HG02798 (cell line): ENCODE measurements at regions not wholly inside any gene's neighbourhood (a gene's known extent, or its start where the extent isn't known, plus 50 kb on each side); places are given as distances from the start of the nearest gene placed in this dataset.
A peak's percentile ranks its signal among the peaks of the same experiment; 100 is the strongest.
"Not testable (repeated sequence)": the region's sequence is repeated elsewhere in the genome, so short reads cannot be mapped to it uniquely, and the experiment has no call there.

Experiments
- ATAC-seq: cut with Tn5 transposase; IDR thresholded peaks from one replicate; pipeline ENCODE4 v1.9.1; 2021; ENCODE audit warnings: mild to moderate bottlenecking; ENCODE audit not compliant: unreplicated experiment, poor library complexity

- ATAC-seq, result no peak
Measured at GRCh38 chr3:144660186-144660585, 688.6 kb downstream of the DIPK2A start.

DNA sequence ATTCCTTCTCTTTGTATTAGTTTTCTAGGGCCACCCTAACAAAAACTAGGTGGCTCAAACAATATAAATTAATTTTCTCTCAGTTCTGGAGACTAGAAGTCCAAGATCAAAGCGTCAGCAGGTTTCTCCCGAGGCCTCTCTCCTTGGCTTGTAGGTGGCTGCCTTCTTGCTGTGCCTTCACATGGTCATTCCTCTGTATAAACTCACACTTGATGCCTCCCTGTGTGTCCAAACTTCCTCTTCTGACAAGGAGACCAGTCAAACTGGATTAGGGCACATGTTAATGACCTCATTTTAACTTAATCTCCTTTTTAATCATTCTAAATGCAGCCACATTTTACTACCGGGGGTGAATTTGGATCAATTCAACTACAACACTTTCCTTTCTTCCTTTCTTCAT lies 691.1 kb downstream of the DIPK2A start:
- no peak for ATAC-seq

DNA sequence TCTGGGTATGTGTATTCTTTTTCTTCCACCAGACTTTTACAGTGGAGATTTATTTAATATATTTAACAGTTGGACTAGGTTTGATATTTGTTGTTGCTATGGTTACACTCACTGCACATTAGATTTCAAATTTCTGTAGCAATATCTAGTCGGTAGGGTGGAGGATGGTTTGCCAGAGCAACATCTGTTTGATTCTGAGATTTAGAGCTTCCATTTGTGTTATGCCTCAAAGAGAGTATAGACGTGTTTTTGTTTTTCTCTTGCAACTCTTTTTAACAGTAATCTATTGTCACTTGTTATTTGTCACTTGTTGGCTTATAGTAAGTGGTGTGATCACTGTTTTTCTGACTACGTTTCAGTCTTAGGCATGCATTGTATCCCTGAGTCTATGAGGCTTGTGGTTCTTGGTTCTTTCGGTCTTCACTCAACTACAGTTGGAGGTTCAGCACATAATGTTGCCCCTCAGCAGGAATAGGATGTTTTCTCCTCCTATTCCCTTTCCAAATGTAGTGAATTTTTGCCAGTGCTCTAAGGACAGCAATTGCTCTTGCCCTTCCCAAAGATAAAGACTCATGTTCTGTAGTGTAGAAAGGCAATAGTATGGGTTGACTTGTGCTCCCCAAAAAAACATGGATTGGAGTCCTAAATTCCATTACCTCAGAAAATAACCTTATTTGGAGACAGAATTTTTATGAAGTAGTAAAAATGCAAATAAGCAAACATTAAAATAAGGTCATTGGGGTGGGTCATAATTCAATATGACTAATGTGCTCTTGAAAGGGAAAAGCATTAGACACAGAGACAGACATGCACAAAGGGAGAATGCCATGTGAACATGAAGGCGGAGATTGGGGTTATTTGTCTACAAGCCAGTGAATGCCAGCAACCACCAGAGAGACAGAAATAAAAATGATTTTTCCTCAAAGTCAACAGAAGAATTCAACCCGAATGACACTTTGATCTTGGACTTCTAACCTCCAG lies 692.1 kb downstream of the DIPK2A start:
- no peak for ATAC-seq

GRCh38 chr3:144665567-144666053 lies 694.0 kb downstream of the DIPK2A start:
- no peak for ATAC-seq

GRCh38 chr3:144670571-144670970 lies 698.9 kb downstream of the DIPK2A start:
- no peak for ATAC-seq

DNA sequence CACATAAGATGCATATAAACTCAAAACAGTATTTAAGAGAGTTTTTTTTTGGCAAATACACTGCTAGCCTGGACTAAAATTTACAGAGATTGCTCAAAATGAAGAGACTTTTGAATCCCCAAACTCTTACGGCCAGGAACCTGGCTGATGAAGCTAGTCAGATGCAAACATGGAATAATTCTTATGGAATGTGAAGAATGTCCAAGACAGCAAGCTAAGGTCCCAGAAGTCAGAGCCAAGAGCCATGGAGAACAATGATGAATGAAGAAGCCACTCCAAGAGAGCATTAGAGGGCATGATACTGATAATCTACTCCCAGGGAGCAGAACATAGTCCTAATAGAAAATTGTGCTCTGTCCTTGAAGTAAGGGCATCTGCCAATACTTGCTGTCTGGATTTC lies 705.5 kb downstream of the DIPK2A start:
- no peak for ATAC-seq

DNA sequence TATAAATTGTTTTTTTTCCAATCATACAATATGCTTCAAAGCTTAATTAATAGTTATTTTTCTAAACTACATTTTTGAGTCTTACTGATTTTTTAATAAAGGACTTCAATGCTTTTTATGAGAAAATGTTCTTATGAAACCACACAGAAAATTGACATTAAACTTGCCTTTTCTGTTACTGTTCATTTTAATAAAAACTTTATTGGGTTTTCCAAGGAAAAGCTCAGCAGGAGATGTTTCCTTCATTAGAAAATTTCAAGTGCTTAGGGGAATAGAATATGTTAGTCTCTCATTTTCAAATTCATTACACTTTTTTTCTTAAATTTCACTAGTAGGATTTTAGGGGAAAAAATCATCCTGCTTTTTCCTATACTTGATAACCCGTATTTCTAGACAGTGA lies 711.4 kb downstream of the DIPK2A start:
- ATAC-seq, result no peak

DNA sequence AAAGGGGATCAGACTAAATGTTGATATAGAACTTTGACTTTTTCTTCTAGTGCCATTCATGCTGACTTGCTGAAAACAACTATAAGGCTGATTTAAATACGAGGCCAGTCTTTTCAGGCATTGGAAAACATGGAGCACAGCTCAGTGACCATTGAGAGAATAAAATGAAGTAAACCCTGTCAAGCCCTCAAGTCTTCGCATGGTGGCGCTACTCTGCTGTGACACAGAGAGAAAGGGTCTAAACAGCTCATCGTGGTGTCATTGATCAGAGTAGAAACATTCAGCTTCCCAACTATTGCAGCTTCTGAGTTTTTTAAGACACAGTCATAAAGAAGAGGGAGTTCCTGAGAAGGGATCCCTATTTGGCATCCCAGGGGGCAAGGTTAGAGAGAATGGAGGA lies 716.2 kb downstream of the DIPK2A start:
- ATAC-seq, result peak; percentile 39

DNA sequence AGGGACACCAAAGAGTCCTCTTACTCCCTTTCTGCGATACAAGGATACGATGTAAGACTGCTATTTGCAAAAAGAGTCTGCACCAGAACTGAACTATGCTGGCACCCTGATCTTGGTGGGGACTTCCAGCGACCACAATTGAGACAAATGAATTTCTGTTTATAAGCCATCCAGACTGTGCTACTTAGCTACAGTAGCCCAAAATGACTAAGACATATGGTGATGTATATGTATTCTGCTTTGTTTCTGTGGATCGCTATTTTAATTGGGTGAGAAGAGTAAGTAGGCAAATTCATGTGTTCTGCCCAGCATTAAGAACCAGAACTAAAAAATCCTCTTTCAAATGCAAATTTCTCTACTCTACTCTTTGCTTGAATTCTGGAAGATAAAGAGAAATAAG lies 720.9 kb downstream of the DIPK2A start:
- ATAC-seq, result no peak

DNA sequence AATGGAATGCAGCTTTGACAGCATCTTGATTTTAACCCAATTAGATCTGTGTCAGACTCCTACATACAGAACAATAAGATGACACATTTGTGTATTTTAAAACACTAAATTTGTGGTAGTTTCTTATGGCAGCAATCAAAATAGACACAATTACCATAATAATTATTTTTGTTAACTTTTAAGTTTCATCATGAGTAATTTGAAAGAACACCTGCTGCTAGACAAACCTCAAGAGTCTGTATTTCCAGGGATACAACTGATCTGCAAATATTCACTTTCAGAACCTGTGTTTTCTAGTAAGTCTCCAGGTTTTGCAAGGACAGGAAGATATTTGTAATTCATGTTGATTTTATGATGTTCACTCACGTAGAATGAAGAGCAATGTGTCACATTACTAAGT lies 736.8 kb downstream of the DIPK2A start:
- no peak for ATAC-seq

- no peak for ATAC-seq
Measured at GRCh38 chr3:144737281-144737680, 765.7 kb downstream of the DIPK2A start.

DNA sequence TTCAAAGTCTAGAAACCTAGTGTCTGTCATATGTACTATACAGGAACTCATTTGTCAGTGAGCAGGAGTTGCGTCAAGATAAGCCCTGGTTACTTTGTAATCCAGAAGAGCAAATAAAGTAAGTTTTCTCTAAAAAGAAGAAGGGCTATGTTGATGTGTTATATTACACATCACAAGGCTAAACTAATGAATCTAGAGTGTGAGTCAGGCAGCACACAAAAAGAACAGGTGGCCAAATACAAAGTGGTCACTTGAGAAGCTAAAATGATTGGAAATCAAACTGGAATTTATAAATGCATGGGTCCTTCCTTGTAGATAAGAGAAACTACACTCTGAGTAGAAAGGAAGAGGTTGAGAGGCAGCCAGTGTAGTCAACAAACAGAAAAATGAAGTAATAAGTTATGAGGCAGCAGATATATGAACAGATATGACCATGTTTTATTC lies 771.6 kb downstream of the DIPK2A start:
- ATAC-seq, result no peak

- ATAC-seq, result no peak
Measured at GRCh38 chr3:144744473-144744872, 772.9 kb downstream of the DIPK2A start.

DNA sequence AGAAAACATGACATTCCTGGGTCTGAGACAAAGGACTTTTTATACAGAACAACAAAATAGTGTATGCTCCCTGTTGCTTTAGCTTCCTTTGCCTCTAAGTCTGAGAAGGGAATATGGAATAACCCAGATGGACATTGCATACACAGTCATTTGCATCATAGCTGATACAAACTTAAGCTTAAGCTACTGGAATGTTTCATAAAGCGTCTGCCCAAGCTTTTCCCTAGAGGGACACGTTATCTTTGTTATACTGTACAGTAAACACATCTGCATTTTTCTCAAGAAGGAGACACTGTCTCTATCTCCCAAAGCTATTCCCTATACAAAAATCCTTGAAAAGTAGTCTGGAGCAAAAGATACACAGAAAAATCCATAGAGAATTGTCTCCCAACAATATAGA lies 775.0 kb downstream of the DIPK2A start:
- ATAC-seq, result no peak

- ATAC-seq, result not testable (repeated sequence)
Measured at GRCh38 chr3:144749536-144750253, 778.1 kb downstream of the DIPK2A start.

GRCh38 chr3:144754076-144754783 lies 782.6 kb downstream of the DIPK2A start:
- no peak for ATAC-seq

- ATAC-seq, result no peak
Measured at GRCh38 chr3:144756704-144757440, 785.2 kb downstream of the DIPK2A start.

DNA sequence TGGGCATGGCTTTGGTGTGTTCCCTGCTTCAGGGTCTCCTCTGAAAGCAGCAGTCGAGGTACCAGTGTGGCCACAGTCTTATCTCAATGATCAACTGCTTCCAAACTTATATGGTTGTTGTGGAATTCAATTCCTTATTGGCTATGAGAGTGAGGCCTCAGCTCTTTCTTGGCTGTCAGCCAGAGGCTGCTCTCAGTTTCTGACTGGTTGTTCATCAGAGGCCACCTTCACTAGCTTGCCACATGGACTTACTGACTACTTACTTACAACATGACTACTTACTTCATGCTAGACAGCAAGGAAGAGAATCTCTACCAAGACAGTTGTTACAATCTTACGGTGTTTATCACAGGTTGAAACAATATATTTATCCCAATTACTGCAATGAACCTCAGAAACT lies 789.2 kb downstream of the DIPK2A start:
- ATAC-seq, result peak; percentile 31

- ATAC-seq, result no peak
Measured at GRCh38 chr3:144762091-144762490, 790.5 kb downstream of the DIPK2A start.

DNA sequence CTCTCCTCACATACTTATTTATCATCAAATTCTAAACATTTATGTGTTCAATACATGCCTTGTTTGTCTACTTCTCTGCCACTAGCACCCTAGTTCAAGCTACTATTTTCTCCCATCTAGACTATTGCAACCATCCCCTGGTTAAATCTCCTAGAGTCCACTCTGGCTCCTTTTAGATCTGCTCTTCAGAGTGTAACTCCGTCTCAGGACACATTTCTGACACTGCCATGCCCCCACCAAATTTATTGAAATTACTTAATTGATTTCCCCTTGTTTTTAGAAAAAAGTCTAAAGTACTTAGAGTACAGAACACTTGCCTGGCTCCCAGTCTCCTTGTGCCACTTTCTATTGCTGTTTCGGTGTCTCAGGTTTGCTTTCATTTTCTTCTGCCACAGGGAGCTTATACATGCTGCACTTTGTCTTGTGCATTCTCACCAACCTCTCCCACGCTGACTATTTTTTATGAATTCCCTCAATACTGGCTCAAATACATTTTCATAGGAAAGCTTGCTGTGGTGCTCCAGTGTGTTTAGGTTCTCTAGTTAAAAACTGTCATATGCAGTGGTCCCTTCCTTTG lies 792.3 kb downstream of the DIPK2A start:
- ATAC-seq, result peak; percentile 97
